Fibroblast of mammary gland (primary cell): ENCODE measurements at regions not wholly inside any gene's neighbourhood (a gene's known extent, or its start where the extent isn't known, plus 50 kb on each side); places are given as distances from the start of the nearest gene placed in this dataset.

Source experiments
- DNase-seq: peaks from one replicate; pipeline ENCODE4 v3.0.0-alpha.2; 2010; ENCODE audit warnings: low read depth
- H3K4me3 ChIP-seq: 2 replicates; pipeline ENCODE4 v1.5.1; 2011; ENCODE audit warnings: low read depth, mild to moderate bottlenecking, low read length, moderate library complexity; ENCODE audit not compliant: control insufficient read depth
- CTCF ChIP-seq: conservative IDR thresholded peaks from 2 replicates; pipeline ENCODE4 v1.5.1; 2011; ENCODE audit warnings: low read depth, low read length, inconsistent platforms; ENCODE audit not compliant: control insufficient read depth, insufficient read depth

GRCh38 chr1:81613803-81614202 is 186.9 kb upstream of the ADGRL2 start:
- no peak overlapping the region for H3K4me3 ChIP-seq
- TF ChIP-seq CTCF: no peak
- no peak for DNase-seq

DNA sequence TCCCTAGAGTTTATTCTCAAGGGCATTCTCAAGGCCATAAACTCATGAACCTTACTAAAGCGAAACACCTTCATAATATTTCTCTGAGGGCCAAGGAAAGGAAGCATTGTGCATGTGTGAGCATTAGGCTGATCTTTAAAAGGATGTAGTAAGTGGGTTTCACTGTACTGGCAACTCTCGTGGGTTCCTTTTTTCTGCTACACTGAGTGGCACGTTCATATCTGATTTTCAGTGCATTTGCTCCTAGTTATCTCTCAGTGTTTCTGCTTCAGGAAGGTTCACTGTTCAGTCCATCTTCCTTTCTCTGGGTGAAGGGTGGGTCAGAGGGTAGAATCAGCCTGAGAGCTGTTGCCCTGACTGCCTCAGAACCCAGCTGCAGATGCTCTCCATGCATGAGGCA is 192.8 kb upstream of the ADGRL2 start:
- DNase-seq: no peak
- TF ChIP-seq CTCF: no peak
- no peak overlapping the region for H3K4me3 ChIP-seq

GRCh38 chr1:81607086-81607485 is 193.6 kb upstream of the ADGRL2 start:
- TF ChIP-seq CTCF: no peak
- no peak for DNase-seq
- no peak overlapping the region for H3K4me3 ChIP-seq

DNA sequence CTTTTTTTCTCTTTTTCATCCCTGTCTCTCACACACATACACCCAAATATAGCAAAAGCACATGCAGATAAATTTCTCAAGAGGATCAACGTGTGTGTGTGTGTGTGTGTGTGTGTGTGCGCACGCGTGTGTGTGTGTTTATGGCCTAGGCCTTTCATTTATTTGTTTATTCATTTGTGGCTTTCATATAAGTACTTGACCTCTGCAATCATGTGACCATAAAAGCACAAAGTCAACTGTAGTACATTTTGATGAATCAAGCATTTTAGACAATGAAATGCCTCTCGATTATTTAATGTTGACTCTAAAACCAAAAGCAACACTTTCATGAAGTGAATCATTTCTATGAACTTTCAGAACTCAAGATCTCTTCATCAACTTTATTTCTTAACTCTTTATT is 194.1 kb upstream of the ADGRL2 start:
- no peak for TF ChIP-seq CTCF
- no peak overlapping the region for H3K4me3 ChIP-seq
- no peak for DNase-seq

GRCh38 chr1:81605023-81605422 is 195.7 kb upstream of the ADGRL2 start:
- TF ChIP-seq CTCF: no peak
- no peak overlapping the region for H3K4me3 ChIP-seq
- DNase-seq: no peak

- TF ChIP-seq CTCF: no peak
- no peak overlapping the region for H3K4me3 ChIP-seq
These were observed 199.7 kb upstream of the ADGRL2 start for GRCh38 chr1:81600878-81601622.

GRCh38 chr1:81600363-81600762 is 200.4 kb upstream of the ADGRL2 start:
- no peak for DNase-seq
- TF ChIP-seq CTCF: no peak
- H3K4me3 ChIP-seq: no peak overlapping the region

More at GRCh38 chr1:81600878-81601622, 199.7 kb upstream of the ADGRL2 start:
- DNase-seq: no peak
